K562 (cell line): ENCODE measurements at regions not wholly inside any gene's neighbourhood (a gene's known extent, or its start where the extent isn't known, plus 50 kb on each side); places are given as distances from the start of the nearest gene placed in this dataset.

Experiments used
- ARID1B ChIP-seq: fragments of 450-650 bp; IDR thresholded peaks from 2 replicates; pipeline ENCODE4 v1.6.1; 2016; ENCODE audit warnings: antibody characterized with exemption, mild to moderate bottlenecking, inconsistent platforms
- CHD7 ChIP-seq: fragments of 200-600 bp; sonication (generic); IDR thresholded peaks from one replicate; pipeline ENCODE4 v1.6.1; 2012; ENCODE audit warnings: mild to moderate bottlenecking, low read depth, low read length, inconsistent platforms
- DDX20 ChIP-seq: fragments of 450-650 bp; IDR thresholded peaks from 2 replicates; pipeline ENCODE4 v1.6.1; 2016; ENCODE audit warnings: missing genetic modification characterization, low read depth, mild to moderate bottlenecking, missing compliant biosample characterization, moderate library complexity
- MEF2D ChIP-seq: conservative IDR thresholded peaks from 2 replicates; pipeline ENCODE4 v1.6.1; 2016; ENCODE audit warnings: low read depth, missing genetic modification characterization, missing compliant biosample characterization
- PCBP2 ChIP-seq: fragments of 200-400 bp; formaldehyde crosslinking; IDR thresholded peaks from 2 replicates; pipeline ENCODE4 v1.6.1; 2018; ENCODE audit warnings: low read length, low read depth, mild to moderate bottlenecking, moderate library complexity; ENCODE audit not compliant: poor library complexity, severe bottlenecking
- SMARCB1 ChIP-seq: IDR thresholded peaks from 2 replicates; pipeline ENCODE4 v1.6.1; 2011; ENCODE audit warnings: improper control_type of control experiment, low read depth; ENCODE audit not compliant: insufficient read length
- STAT5B ChIP-seq: fragments of 250-450 bp; sonication (Bioruptor Pico); IDR thresholded peaks from 2 replicates; pipeline ENCODE4 v1.8.0; 2021; ENCODE audit warnings: mild to moderate bottlenecking, inconsistent platforms
- THRA ChIP-seq: fragments of 450-650 bp; IDR thresholded peaks from 2 replicates; pipeline ENCODE4 v1.6.1; 2017; ENCODE audit warnings: mild to moderate bottlenecking, moderate library complexity
- ZNF232 ChIP-seq: sonication (generic); formaldehyde crosslinking; IDR thresholded peaks from 2 replicates; pipeline ENCODE4 v1.8.0; 2022; ENCODE audit warnings: mild to moderate bottlenecking, missing genetic modification reagents
- ZNF740 ChIP-seq, 3 experiments: fragments of 200-800 bp in 1 of 3; sonication (Bioruptor generic) in 1 of 3; sonication (generic) in 1 of 3; formaldehyde crosslinking in 1 of 3; IDR thresholded peaks; 2 replicates each; pipeline versions ENCODE4 v1.6.1 to v1.8.0; 2016 to 2022; ENCODE audit warnings: mild to moderate bottlenecking in 2 of 3, missing compliant biosample characterization in 2 of 3, missing genetic modification characterization in 2 of 3, missing genetic modification reagents in 1 of 3

- TF ChIP-seq CHD7 (no peak), SMARCB1 (no peak), THRA (no peak), ZNF232 (CRISPR knock-in tag) (no peak), DDX20 (no peak), PCBP2 (no peak), STAT5B (CRISPR knock-in tag) (no peak), ARID1B (no peak), ZNF740 (CRISPR knock-in tag; IDR thresholded peaks at IDR 0.05) (no peak), ZNF740 (tag; IDR thresholded peaks at IDR 0.05) (no peak), MEF2D (tag) (no peak)
These were observed 129.5 kb downstream of the ST8SIA2 start (continued) for GRCh38 chr15:92523176-92523575.
